ENCODE measurements at regions not wholly inside any gene's neighbourhood (a gene's known extent, or its start where the extent isn't known, plus 50 kb on each side); places are given as distances from the start of the nearest gene placed in this dataset.

DNA sequence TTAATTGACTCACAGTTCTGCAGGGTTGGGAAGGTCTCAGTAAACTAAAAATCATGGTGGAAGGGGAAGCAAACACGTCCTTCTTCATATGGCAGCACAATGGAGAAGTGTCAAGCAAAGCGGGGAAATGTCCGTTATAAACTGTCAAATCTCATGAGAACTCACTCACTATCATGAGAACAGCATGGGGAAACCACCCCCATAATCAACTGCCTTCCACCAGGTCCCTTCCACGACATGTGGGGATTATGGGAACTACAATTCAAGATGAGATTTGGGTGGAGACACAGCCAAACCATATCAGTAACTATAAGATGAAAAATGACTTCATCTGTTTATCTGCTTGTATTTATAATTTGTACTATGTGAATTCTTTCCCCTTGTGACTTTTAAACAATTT, 577.6 kb upstream of the MDGA2 start:
- TF ChIP-seq POLR2AphosphoS5 (IDR thresholded peaks at IDR 0.05) (no peak), POLR2A (IDR thresholded peaks at IDR 0.05) (no peak)

All from upper lobe of left lung (tissue), 4 donors.